HL-60 (cell line): ENCODE measurements at regions not wholly inside any gene's neighbourhood (a gene's known extent, or its start where the extent isn't known, plus 50 kb on each side); places are given as distances from the start of the nearest gene placed in this dataset.

Experiments used
- GABPA ChIP-seq: IDR thresholded peaks from 2 replicates; pipeline ENCODE4 v1.6.1; 2012; ENCODE audit warnings: low read depth
- POLR2AphosphoS5 ChIP-seq: IDR thresholded peaks from 2 replicates; pipeline ENCODE4 v1.6.1; 2012; ENCODE audit warnings: low read depth
- SPI1 ChIP-seq: IDR thresholded peaks from 2 replicates; pipeline ENCODE4 v1.6.1; 2012; ENCODE audit warnings: low read depth, mild to moderate bottlenecking, borderline replicate concordance
- TF ChIP-seq, protein P1 (sequence below): IDR thresholded peaks from one replicate; pipeline ENCODE4 v1.5.1; 2011; ENCODE audit warnings: low read length, control low read depth, inconsistent platforms; ENCODE audit not compliant: insufficient read depth
- TF ChIP-seq, protein P2 (sequence below): IDR thresholded peaks from 2 replicates; pipeline ENCODE4 v1.6.1; 2012; ENCODE audit warnings: low read depth; ENCODE audit not compliant: insufficient replicate concordance

DNA sequence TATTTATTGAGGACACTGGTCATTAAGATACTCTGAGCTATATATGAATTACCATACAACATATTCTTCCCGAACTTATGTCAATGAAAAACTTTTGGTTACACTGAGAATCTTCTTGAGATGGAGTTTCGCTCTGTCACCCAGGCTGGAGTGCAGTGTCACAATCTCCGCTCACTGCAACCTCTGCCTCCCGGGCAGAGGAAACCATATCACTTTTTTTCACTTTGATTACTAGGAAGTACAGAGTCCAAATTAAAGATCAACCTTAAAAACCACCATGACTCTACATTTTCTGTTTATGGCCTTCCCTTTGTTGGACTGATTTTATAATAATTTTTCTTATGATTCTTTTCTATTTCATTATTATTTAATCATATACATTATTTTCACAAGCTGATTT lies 336.5 kb downstream of the FSCB start:
- TF ChIP-seq, protein P1, sequence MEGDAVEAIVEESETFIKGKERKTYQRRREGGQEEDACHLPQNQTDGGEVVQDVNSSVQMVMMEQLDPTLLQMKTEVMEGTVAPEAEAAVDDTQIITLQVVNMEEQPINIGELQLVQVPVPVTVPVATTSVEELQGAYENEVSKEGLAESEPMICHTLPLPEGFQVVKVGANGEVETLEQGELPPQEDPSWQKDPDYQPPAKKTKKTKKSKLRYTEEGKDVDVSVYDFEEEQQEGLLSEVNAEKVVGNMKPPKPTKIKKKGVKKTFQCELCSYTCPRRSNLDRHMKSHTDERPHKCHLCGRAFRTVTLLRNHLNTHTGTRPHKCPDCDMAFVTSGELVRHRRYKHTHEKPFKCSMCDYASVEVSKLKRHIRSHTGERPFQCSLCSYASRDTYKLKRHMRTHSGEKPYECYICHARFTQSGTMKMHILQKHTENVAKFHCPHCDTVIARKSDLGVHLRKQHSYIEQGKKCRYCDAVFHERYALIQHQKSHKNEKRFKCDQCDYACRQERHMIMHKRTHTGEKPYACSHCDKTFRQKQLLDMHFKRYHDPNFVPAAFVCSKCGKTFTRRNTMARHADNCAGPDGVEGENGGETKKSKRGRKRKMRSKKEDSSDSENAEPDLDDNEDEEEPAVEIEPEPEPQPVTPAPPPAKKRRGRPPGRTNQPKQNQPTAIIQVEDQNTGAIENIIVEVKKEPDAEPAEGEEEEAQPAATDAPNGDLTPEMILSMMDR, result no peak
- TF ChIP-seq POLR2AphosphoS5 (no peak), GABPA (no peak), SPI1 (no peak)
- TF ChIP-seq, protein P2, sequence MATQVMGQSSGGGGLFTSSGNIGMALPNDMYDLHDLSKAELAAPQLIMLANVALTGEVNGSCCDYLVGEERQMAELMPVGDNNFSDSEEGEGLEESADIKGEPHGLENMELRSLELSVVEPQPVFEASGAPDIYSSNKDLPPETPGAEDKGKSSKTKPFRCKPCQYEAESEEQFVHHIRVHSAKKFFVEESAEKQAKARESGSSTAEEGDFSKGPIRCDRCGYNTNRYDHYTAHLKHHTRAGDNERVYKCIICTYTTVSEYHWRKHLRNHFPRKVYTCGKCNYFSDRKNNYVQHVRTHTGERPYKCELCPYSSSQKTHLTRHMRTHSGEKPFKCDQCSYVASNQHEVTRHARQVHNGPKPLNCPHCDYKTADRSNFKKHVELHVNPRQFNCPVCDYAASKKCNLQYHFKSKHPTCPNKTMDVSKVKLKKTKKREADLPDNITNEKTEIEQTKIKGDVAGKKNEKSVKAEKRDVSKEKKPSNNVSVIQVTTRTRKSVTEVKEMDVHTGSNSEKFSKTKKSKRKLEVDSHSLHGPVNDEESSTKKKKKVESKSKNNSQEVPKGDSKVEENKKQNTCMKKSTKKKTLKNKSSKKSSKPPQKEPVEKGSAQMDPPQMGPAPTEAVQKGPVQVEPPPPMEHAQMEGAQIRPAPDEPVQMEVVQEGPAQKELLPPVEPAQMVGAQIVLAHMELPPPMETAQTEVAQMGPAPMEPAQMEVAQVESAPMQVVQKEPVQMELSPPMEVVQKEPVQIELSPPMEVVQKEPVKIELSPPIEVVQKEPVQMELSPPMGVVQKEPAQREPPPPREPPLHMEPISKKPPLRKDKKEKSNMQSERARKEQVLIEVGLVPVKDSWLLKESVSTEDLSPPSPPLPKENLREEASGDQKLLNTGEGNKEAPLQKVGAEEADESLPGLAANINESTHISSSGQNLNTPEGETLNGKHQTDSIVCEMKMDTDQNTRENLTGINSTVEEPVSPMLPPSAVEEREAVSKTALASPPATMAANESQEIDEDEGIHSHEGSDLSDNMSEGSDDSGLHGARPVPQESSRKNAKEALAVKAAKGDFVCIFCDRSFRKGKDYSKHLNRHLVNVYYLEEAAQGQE, result no peak
